Omental fat pad (tissue), 3 donors: ENCODE measurements at regions not wholly inside any gene's neighbourhood (a gene's known extent, or its start where the extent isn't known, plus 50 kb on each side); places are given as distances from the start of the nearest gene placed in this dataset.

Experiments
- ATAC-seq: fragments of 150-250 bp; one replicate; pipeline ENCODE4 v1.9.1; 2016; ENCODE audit warnings: mild to moderate bottlenecking, moderate library complexity; ENCODE audit not compliant: low FRiP score
- DNase-seq: peaks from one replicate; pipeline ENCODE4 v3.0.0-alpha.2; 2019; ENCODE audit warnings: low spot score
- TF ChIP-seq, protein P1 (sequence below), 3 donors: fragments of 450-650 bp; IDR thresholded peaks; one replicate each; pipeline ENCODE4 v1.5.1; 2016 to 2017; ENCODE audit warnings: antibody characterized with exemption in 3 of 3, mild to moderate bottlenecking in 3 of 3, moderate library complexity in 2 of 3

GRCh38 chr17:70955441-70955840, 786.1 kb downstream of the KCNJ2 start:
- DNase-seq (no peak), ATAC-seq (no peak)
- TF ChIP-seq, protein P1, sequence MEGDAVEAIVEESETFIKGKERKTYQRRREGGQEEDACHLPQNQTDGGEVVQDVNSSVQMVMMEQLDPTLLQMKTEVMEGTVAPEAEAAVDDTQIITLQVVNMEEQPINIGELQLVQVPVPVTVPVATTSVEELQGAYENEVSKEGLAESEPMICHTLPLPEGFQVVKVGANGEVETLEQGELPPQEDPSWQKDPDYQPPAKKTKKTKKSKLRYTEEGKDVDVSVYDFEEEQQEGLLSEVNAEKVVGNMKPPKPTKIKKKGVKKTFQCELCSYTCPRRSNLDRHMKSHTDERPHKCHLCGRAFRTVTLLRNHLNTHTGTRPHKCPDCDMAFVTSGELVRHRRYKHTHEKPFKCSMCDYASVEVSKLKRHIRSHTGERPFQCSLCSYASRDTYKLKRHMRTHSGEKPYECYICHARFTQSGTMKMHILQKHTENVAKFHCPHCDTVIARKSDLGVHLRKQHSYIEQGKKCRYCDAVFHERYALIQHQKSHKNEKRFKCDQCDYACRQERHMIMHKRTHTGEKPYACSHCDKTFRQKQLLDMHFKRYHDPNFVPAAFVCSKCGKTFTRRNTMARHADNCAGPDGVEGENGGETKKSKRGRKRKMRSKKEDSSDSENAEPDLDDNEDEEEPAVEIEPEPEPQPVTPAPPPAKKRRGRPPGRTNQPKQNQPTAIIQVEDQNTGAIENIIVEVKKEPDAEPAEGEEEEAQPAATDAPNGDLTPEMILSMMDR (IDR thresholded peaks at IDR 0.05): no peak

GRCh38 chr17:70956726-70957125, 787.4 kb downstream of the KCNJ2 start:
- DNase-seq: no peak
- no peak for ATAC-seq
- TF ChIP-seq, protein P1 (IDR thresholded peaks at IDR 0.05): no peak

GRCh38 chr17:70961341-70961740, 792.0 kb downstream of the KCNJ2 start:
- no peak for DNase-seq
- TF ChIP-seq, protein P1 (IDR thresholded peaks at IDR 0.05): no peak
- no peak for ATAC-seq

GRCh38 chr17:70968302-70968701, 799.0 kb downstream of the KCNJ2 start:
- TF ChIP-seq, protein P1 (IDR thresholded peaks at IDR 0.05): no peak
- ATAC-seq (no peak), DNase-seq (no peak)

DNA sequence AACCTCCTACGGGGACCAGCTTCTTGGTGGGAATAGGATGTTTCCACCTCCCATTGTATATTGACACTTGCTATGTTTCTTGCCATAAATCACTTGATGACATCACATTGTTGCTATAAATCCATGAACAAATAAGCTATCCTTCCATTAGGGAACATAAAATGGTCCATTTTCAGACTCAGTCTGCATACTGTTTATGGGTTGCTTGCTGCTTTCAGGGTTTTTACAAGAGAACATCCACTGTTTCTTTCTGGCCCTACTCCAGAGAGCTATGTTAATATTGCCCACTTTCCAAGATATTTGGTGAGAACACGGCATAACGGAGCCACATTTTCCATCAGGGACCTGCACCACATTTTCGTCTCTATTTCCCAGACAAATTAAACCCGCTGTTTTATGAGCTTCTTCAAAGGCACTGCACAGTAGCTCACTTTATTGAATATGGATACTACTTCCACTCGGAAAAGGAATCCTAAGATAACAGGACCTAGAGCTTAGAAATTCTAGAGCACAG, 800.2 kb downstream of the KCNJ2 start:
- no peak for DNase-seq
- TF ChIP-seq, protein P1 (IDR thresholded peaks at IDR 0.05): no peak
- ATAC-seq: no peak

DNA sequence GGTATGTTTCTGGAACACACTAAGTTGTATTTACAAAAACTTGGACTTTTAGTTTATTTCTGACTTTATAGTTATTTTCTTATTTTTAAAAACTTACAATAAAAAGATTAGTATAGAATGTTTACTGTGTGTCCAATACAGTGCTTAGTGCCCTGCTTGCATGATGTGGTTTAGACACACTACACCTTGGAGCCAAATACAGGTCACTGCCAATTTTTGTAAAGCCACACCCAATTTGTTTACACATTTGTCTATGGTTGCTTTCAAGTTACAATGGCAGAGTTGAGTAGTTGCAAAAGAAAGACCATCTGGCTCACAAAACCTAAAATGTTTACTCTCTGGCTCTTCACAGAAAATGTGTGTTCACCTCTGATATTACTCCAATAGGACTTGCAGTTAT, 807.1 kb downstream of the KCNJ2 start:
- TF ChIP-seq, protein P1 (IDR thresholded peaks at IDR 0.05): no peak
- ATAC-seq (no peak), DNase-seq (no peak)

DNA sequence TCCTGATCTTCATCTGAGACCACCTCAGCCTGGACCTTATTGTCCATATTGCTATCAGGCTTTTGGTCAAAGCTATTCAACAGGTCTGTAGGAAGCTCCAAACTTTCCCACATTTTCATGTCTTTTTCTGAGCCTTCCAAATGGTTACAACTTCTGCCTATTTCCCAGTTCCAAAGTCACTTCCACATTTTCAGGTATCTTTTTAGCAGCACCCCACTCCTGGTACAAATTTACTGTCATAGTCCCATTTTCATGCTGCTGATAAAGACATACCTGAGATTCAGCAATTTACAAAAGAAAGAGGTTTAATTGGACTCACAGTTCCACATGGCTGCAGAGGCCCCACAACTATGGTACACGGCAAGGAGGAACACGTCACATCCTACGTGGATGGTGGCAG, 815.5 kb downstream of the KCNJ2 start:
- no peak for DNase-seq
- TF ChIP-seq, protein P1 (IDR thresholded peaks at IDR 0.05): no peak
- ATAC-seq: no peak
